ENCODE measurements at regions not wholly inside any gene's neighbourhood (a gene's known extent, or its start where the extent isn't known, plus 50 kb on each side); places are given as distances from the start of the nearest gene placed in this dataset.

DNA sequence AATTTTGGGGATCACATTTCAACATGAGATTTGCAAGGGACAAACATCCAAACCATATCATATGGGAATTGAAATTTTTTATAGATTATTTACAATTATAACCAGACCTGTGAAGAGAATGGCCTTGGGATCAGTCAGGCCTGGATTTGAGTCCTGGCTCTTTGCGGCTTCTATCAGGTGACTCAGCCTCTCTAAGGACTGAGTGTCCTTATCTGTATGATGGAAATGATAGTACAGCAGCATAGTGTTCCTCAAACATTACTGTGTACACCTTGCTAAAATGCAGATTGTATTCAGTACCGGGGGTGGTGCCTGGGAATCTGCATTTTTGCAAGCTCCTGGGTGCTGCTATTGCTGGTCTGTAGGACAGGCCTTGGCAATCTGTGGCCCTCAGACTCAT is 206.7 kb upstream of the PROK2 start:
- Histone ChIP-seq H3K27ac (ENCODE audit: low read depth, low read length) (no peak overlapping the region), H3K27me3 (replicated peaks in 1 of 4; ENCODE audit: control insufficient read depth in 3 of 4, extremely low read depth in 1 of 4, insufficient read depth in 3 of 4, low read length in 3 of 4) (no peaks in the 10 kb centered on the region; a peak in 1 of 7 replicates), H3K14ac (ENCODE audit: insufficient read length) (no peak overlapping the region), H3K4ac (replicated peaks; ENCODE audit: insufficient read length, low read depth, low read length) (no peak overlapping the region), H2AFZ (ENCODE audit: low read length) (no peak overlapping the region), H3K4me2 (ENCODE audit: insufficient read depth in 1 of 2, low read depth in 2 of 2, low read length in 2 of 2) (no peak overlapping the region), H2BK12ac (ENCODE audit: low read depth, low read length) (no peak overlapping the region), H4K20me1 (replicated peaks in 1 of 2; ENCODE audit: control insufficient read depth in 1 of 2, insufficient read depth in 2 of 2, low read length in 2 of 2) (no peaks in the 10 kb centered on the region), H3K9me3 (ENCODE audit: insufficient read depth in 2 of 2, low read depth in 1 of 2, low read length in 1 of 2) (0 out of 4 replicates have a peak, but pooled peaks cover 0 to 2% of the 10 kb centered on the region in 2 experiments), H3K4me3 (ENCODE audit: extremely low read depth in 1 of 4, insufficient read depth in 2 of 4, low read depth in 3 of 4, low read length in 4 of 4) (no peak overlapping the region), H2BK15ac (ENCODE audit: low read length) (no peak overlapping the region), H3K56ac (replicated peaks; ENCODE audit: insufficient read length, low read depth, low read length) (no peak overlapping the region), H2BK20ac (ENCODE audit: low read length) (no peak overlapping the region), H4K5ac (ENCODE audit: insufficient read length, low read depth, low read length) (no peak overlapping the region), H3K79me1 (ENCODE audit: low read depth, low read length) (no peaks in the 10 kb centered on the region), H3K79me2 (ENCODE audit: control insufficient read depth in 1 of 2, insufficient read depth in 2 of 2, low read length in 2 of 2) (no peaks in the 10 kb centered on the region), H4K91ac (replicated peaks; ENCODE audit: insufficient read length, low read length) (no peak overlapping the region), H3K23me2 (ENCODE audit: low read depth, low read length) (no peaks in the 10 kb centered on the region), H3K36me3 (ENCODE audit: control insufficient read depth in 2 of 4, insufficient read depth in 4 of 4, low read length in 3 of 4) (no peaks in the 10 kb centered on the region), H3K18ac (ENCODE audit: extremely low read depth, low read length) (no peak overlapping the region), H2AK5ac (ENCODE audit: low read depth, low read length) (no peak overlapping the region), H3K23ac (ENCODE audit: insufficient read length) (no peak overlapping the region), H3K9ac (replicated peaks in 1 of 4; ENCODE audit: extremely low read depth in 1 of 4, low read depth in 3 of 4, low read length in 3 of 4) (no peak overlapping the region), H4K8ac (ENCODE audit: extremely low read depth, insufficient read depth, low read length) (no peak overlapping the region), H2BK120ac (replicated peaks; ENCODE audit: low read depth, low read length) (no peak overlapping the region), H2BK5ac (ENCODE audit: low read depth, low read length) (no peak overlapping the region), H3K4me1 (replicated peaks in 1 of 4; ENCODE audit: control insufficient read depth in 3 of 4, insufficient read depth in 4 of 4, low read length in 3 of 4) (peaks cover 0 to 3% (median 0%) of the 10 kb centered on the region in 4 experiments; a peak in 1 of 7 replicates)
- no peak for TF ChIP-seq BCL11A (IDR thresholded peaks at IDR 0.05; ENCODE audit: low read depth in 2 of 2, low read length in 2 of 2)
- no peak for TF ChIP-seq CBX8 (IDR thresholded peaks at IDR 0.05; ENCODE audit: borderline replicate concordance, low read depth, low read length)
- TF ChIP-seq SIX5 (IDR thresholded peaks at IDR 0.05; ENCODE audit: low read depth, low read length), result no peak
- no peak for TF ChIP-seq SRF (IDR thresholded peaks at IDR 0.05; ENCODE audit: low read depth, low read length)
- no peak for TF ChIP-seq RNF2 (IDR thresholded peaks at IDR 0.05; ENCODE audit: borderline replicate concordance, low read depth, low read length, missing control alignments, poor library complexity, severe bottlenecking)
- no peak for TF ChIP-seq POLR2AphosphoS5 (IDR thresholded peaks at IDR 0.05; ENCODE audit: low read depth, low read length)
- no peak for TF ChIP-seq BACH1 (IDR thresholded peaks at IDR 0.05; ENCODE audit: low read length)
- no peak for TF ChIP-seq KDM4A (IDR thresholded peaks at IDR 0.05; ENCODE audit: low read depth, low read length, severe bottlenecking)
- TF ChIP-seq POU5F1 (IDR thresholded peaks at IDR 0.05; ENCODE audit: low read depth, low read length), result no peak
- no peak for TF ChIP-seq JUND (IDR thresholded peaks at IDR 0.05; ENCODE audit: low read length)
- TF ChIP-seq TAF7 (optimal IDR thresholded peaks at IDR 0.05; ENCODE audit: borderline replicate concordance, low read depth, low read length), result no peak
- no peak for TF ChIP-seq KDM1A (IDR thresholded peaks at IDR 0.05; ENCODE audit: borderline replicate concordance, low read length)
- no peak for DNase-seq (ENCODE audit: low read depth in 1 of 2, low spot score in 2 of 2)
- no peak for FAIRE-seq
- POLR2A ChIA-PET (ENCODE audit: partially characterized antibody), result no interaction called here
- WGBS, 2 experiments (ENCODE audit: extremely low coverage in 1 of 2, insufficient coverage in 1 of 2, insufficient read length in 1 of 2, insufficient replicate concordance in 2 of 2, low coverage in 1 of 2, low lambda C conversion rate in 2 of 2, missing lambda C conversion rate in 1 of 2), result 69% methylated on average over 2 of the region's 2 CpGs; no CpG with 5 or more reads in 1 of the 2 experiments
- CTCF ChIA-PET (ENCODE audit: partially characterized antibody), result no interaction called here

All from H1 (cell line).